NT2/D1 (cell line): ENCODE measurements at regions not wholly inside any gene's neighbourhood (a gene's known extent, or its start where the extent isn't known, plus 50 kb on each side); places are given as distances from the start of the nearest gene placed in this dataset.

Experiments used
- SUZ12 ChIP-seq: IDR thresholded peaks from 2 replicates; pipeline ENCODE4 v1.6.1; 2011; ENCODE audit not compliant: insufficient read length, insufficient read depth; ENCODE audit errors: extremely low read depth
- YY1 ChIP-seq: IDR thresholded peaks from 2 replicates; pipeline ENCODE4 v1.6.1; 2011; ENCODE audit not compliant: insufficient read length, insufficient read depth
- ZNF274 ChIP-seq: IDR thresholded peaks from 2 replicates; pipeline ENCODE4 v1.6.1; 2011; ENCODE audit warnings: mild to moderate bottlenecking, low read depth, low read length

DNA sequence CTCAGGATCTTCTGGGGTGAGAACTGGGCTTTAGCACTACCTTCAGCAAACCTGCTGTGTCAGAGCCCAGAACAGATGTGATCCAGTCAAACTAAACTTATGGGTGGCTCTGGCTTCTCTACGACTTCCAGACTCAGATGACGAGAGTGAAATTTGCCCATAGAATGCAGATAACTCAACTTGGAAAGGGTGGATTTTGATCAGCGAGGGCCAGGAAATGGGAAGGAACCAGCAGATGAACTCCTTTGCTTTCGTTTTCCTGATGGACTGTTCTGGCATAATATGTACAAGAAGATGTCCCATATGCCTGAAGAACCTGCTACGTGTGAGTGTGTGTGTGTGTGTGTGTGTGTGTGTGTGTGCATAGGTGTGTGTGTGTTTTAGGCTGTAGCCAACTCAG lies 132.0 kb upstream of the MOCS2 start:
- no peak for TF ChIP-seq ZNF274
- TF ChIP-seq YY1: no peak
- TF ChIP-seq SUZ12: no peak
